ENCODE measurements at regions not wholly inside any gene's neighbourhood (a gene's known extent, or its start where the extent isn't known, plus 50 kb on each side); places are given as distances from the start of the nearest gene placed in this dataset.

GRCh38 chr16:54996186-54996585, 65.5 kb downstream of the IRX5 start:
- intact Hi-C loops (cut with micrococcal nuclease) = no loop called here
- Histone ChIP-seq H3K4me1 (ENCODE audit: control insufficient read depth, extremely low read depth, insufficient read depth, low read length) (no peaks in the 10 kb centered on the region), H3K27me3 (ENCODE audit: control insufficient read depth in 2 of 2, insufficient read depth in 2 of 2, low read length in 2 of 2) (no peaks in the 10 kb centered on the region), H3K27ac (ENCODE audit: insufficient read depth, low read depth, low read length) (no peak overlapping the region), H3K9ac (replicated peaks; ENCODE audit: extremely low read depth, insufficient read depth, low read length) (no peak overlapping the region), H4K20me1 (replicated peaks; ENCODE audit: control insufficient read depth, extremely low read depth, insufficient read depth, low read length) (no peaks in the 10 kb centered on the region), H3K79me2 (ENCODE audit: control insufficient read depth, insufficient read depth, low read length) (no peaks in the 10 kb centered on the region), H2AFZ (ENCODE audit: low read depth, low read length) (no peak overlapping the region), H3K9me3 (replicated peaks; ENCODE audit: control insufficient read depth, insufficient read depth, low read length) (no peaks in the 10 kb centered on the region), H3K4me3 (replicated peaks in 1 of 3; ENCODE audit: insufficient read depth in 1 of 3, low read depth in 1 of 3, low read length in 3 of 3) (no peak overlapping the region), H3K9me1 (replicated peaks; ENCODE audit: control insufficient read depth, extremely low read depth, insufficient read depth, low read length) (no peaks in the 10 kb centered on the region), H3K4me2 (ENCODE audit: insufficient read depth, low read length) (no peak overlapping the region), H3K36me3 (ENCODE audit: control insufficient read depth in 2 of 2, extremely low read depth in 1 of 2, insufficient read depth in 2 of 2, low read length in 2 of 2) (no peaks in the 10 kb centered on the region)
- TF ChIP-seq, protein P1, sequence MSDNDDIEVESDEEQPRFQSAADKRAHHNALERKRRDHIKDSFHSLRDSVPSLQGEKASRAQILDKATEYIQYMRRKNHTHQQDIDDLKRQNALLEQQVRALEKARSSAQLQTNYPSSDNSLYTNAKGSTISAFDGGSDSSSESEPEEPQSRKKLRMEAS (IDR thresholded peaks at IDR 0.05; ENCODE audit: insufficient read depth, insufficient read length) = no peak
- TF ChIP-seq POLR2AphosphoS5 (IDR thresholded peaks at IDR 0.05; ENCODE audit: insufficient read depth, low read depth, low read length) = no peak
- TF ChIP-seq JUN (IDR thresholded peaks at IDR 0.05; ENCODE audit: borderline replicate concordance, insufficient read depth, insufficient read length, low read depth) = no peak
- no peak for TF ChIP-seq POLR2A (IDR thresholded peaks at IDR 0.05; ENCODE audit: low read depth, low read length)
- TF ChIP-seq EZH2 (IDR thresholded peaks at IDR 0.05; ENCODE audit: borderline replicate concordance, low read depth, low read length, severe bottlenecking) = no peak
- TF ChIP-seq MYC (IDR thresholded peaks at IDR 0.05; ENCODE audit: low read depth, low read length) = no peak
- TF ChIP-seq FOS (IDR thresholded peaks at IDR 0.05; ENCODE audit: borderline replicate concordance, insufficient read depth, low read length) = no peak
- TF ChIP-seq CTCF (IDR thresholded peaks at IDR 0.05; ENCODE audit: extremely low read depth in 1 of 2, insufficient read depth in 1 of 2, low read depth in 1 of 2, low read length in 2 of 2) = no peak
- no peak for TF ChIP-seq GATA2 (IDR thresholded peaks at IDR 0.05; ENCODE audit: insufficient read depth, insufficient read length, low read depth, low read length)
- ChIA-PET POLR2A (no interaction called here), CTCF (no interaction called here)
- dilution Hi-C loops (cut with MboI; ENCODE audit: extremely low pct_ligation_motif_present, low sequenced_read_pairs) = no loop called here
- no peak for DNase-seq (ENCODE audit: low read depth, low spot score)
- no peak for FAIRE-seq
- no TSS peak for BruUV-seq (replicated peaks)

All from endothelial cell of umbilical vein (primary cell).